Ovary (tissue), 7 donors: ENCODE measurements at regions not wholly inside any gene's neighbourhood (a gene's known extent, or its start where the extent isn't known, plus 50 kb on each side); places are given as distances from the start of the nearest gene placed in this dataset.

Source experiments
- DNase-seq, 5 donors: peaks; one replicate each; pipeline ENCODE4 v3.0.0-alpha.2; 2019 to 2020
- H3K27ac ChIP-seq, 2 donors: fragments of 200-600 bp; one replicate each; pipeline versions ENCODE4 v1.5.1 to v1.8.0; 2019 to 2022
- H3K27me3 ChIP-seq: fragments of 200-600 bp; one replicate; pipeline ENCODE4 v1.8.0; 2022
- H3K36me3 ChIP-seq: fragments of 200-600 bp; sonication (generic); one replicate; pipeline ENCODE4 v1.5.1; 2019
- H3K4me1 ChIP-seq: one replicate; pipeline ENCODE4 v1.8.1; 2013; ENCODE audit warnings: mild to moderate bottlenecking, moderate library complexity; ENCODE audit not compliant: insufficient read depth
- H3K4me3 ChIP-seq: fragments of 200-600 bp; sonication (generic); one replicate; pipeline ENCODE4 v1.5.1; 2017
- H3K9me3 ChIP-seq, 2 donors: fragments of 200-600 bp in 1 of 2; sonication (generic) in 1 of 2; one replicate each; pipeline versions ENCODE4 v1.5.1 to v1.8.1; 2013 to 2019; ENCODE audit warnings: mild to moderate bottlenecking in 1 of 2, moderate library complexity in 1 of 2
- CTCF ChIP-seq, 3 donors: fragments of 450-650 bp in 2 of 3; fragments of 200-600 bp in 1 of 3; IDR thresholded peaks; one replicate each; pipeline versions ENCODE4 v1.5.1 to v1.8.0; 2016 to 2022; ENCODE audit warnings: antibody characterized with exemption in 3 of 3, mild to moderate bottlenecking in 1 of 3
- EP300 ChIP-seq: sonication (generic); formaldehyde crosslinking; IDR thresholded peaks from one replicate; pipeline ENCODE4 v1.6.1; 2017; ENCODE audit warnings: antibody characterized with exemption
- POLR2A ChIP-seq: fragments of 450-650 bp; IDR thresholded peaks from one replicate; pipeline ENCODE4 v1.6.1; 2017; ENCODE audit warnings: antibody characterized with exemption, mild to moderate bottlenecking, moderate library complexity
- WGBS, 3 donors: extraction: QIAGEN DNeasy Blood & Tissue Kit in 1 of 3; methylation state at CpG; one replicate each; pipeline versions ENCODE4 v1.1.5 to v1.1.7; 2013 to 2017; 5-methylcytosine and 5-hydroxymethylcytosine counted together
- intact Hi-C, 4 donors: fragments of 100-400 bp; cut with DNase I; formaldehyde crosslinking; loops; one replicate each; pipeline versions ENCODE4 v1.11.0 to v1.15.1; 2022 to 2023
- donor health status: DM: no; HTN: no; CAD: no; lungs with moderate emphysema.
- donor health status: DM: no; HTN: no; CAD: no.
- donor health status: Bipolar disorder and iron deficiency.
- donor health status: DM: no; HTN: no; CAD: no.
- donor health status: DM: yes; HTN: yes; CAD: no.

- H3K27ac ChIP-seq = no peak overlapping the region
- intact Hi-C loops = no loop called here
Observed at GRCh38 chr12:92089559-92089958, 56.1 kb downstream of the BTG1 start.

GRCh38 chr12:92088805-92089204, 56.8 kb downstream of the BTG1 start:
- WGBS, 3 donors = 89 to 94% (median 93%) methylated on average over 2 of the region's 2 CpGs
- Histone ChIP-seq H3K4me3 (no peak overlapping the region), H3K4me1 (no peaks in the 10 kb centered on the region), H3K27ac (no peak overlapping the region), H3K27me3 (no peaks in the 10 kb centered on the region), H3K36me3 (no peaks in the 10 kb centered on the region), H3K9me3 (no peaks in the 10 kb centered on the region)
- intact Hi-C loops = no loop called here
- no peak for DNase-seq
- TF ChIP-seq POLR2A (no peak), CTCF (IDR thresholded peaks at IDR 0.05) (no peak), EP300 (no peak)

More at GRCh38 chr12:92089559-92089958, 56.1 kb downstream of the BTG1 start:
- no peaks in the 10 kb centered on the region for H3K9me3 ChIP-seq
- TF ChIP-seq EP300 (no peak), CTCF (IDR thresholded peaks at IDR 0.05) (no peak), POLR2A (no peak)
- no peak overlapping the region for H3K4me3 ChIP-seq
- no peaks in the 10 kb centered on the region for H3K36me3 ChIP-seq
- DNase-seq = no peak
- no peaks in the 10 kb centered on the region for H3K27me3 ChIP-seq
- no peaks in the 10 kb centered on the region for H3K4me1 ChIP-seq

GRCh38 chr12:92085736-92086040, 60.0 kb downstream of the BTG1 start:
- Histone ChIP-seq H3K27me3 (no peaks in the 10 kb centered on the region), H3K27ac (no peak overlapping the region), H3K4me1 (no peaks in the 10 kb centered on the region), H3K36me3 (no peaks in the 10 kb centered on the region), H3K4me3 (no peak overlapping the region), H3K9me3 (no peaks in the 10 kb centered on the region)
- no peak for TF ChIP-seq CTCF (IDR thresholded peaks at IDR 0.05)
- TF ChIP-seq EP300 = no peak
- no peak for TF ChIP-seq POLR2A
- WGBS, 3 donors = 91 to 95% (median 94%) methylated on average over 1 of the region's 1 CpG
- DNase-seq = no peak
- intact Hi-C loops = no loop called here

GRCh38 chr12:92085040-92085735, 60.5 kb downstream of the BTG1 start:
- intact Hi-C loops = no loop called here
- no peak for DNase-seq
- H3K9me3 ChIP-seq = no peaks in the 10 kb centered on the region
- no peak for TF ChIP-seq POLR2A
- TF ChIP-seq EP300 = no peak
- TF ChIP-seq CTCF (IDR thresholded peaks at IDR 0.05) = no peak
- H3K36me3 ChIP-seq = no peaks in the 10 kb centered on the region
- 83 to 88% (median 87%) methylated on average over 3 of the region's 3 CpGs for WGBS, 3 donors
- no peaks in the 10 kb centered on the region for H3K27me3 ChIP-seq
- H3K27ac ChIP-seq = no peak overlapping the region
- H3K4me3 ChIP-seq = no peak overlapping the region
- H3K4me1 ChIP-seq = no peaks in the 10 kb centered on the region
